HepG2 (cell line): ENCODE measurements at regions not wholly inside any gene's neighbourhood (a gene's known extent, or its start where the extent isn't known, plus 50 kb on each side); places are given as distances from the start of the nearest gene placed in this dataset.
"Not testable (repeated sequence)": the region's sequence is repeated elsewhere in the genome, so short reads cannot be mapped to it uniquely, and the experiment has no call there.

Experiments used
- EP300 ChIP-seq, 3 experiments: sonication (generic) in 1 of 3; formaldehyde crosslinking in 1 of 3; IDR thresholded peaks; 2 replicates each; pipeline versions ENCODE4 v1.5.1 to v1.6.1; 2011 to 2020; ENCODE audit warnings: low read depth in 2 of 3, low read length in 2 of 3, borderline replicate concordance in 1 of 3, improper control_type of control experiment in 1 of 3, mild to moderate bottlenecking in 1 of 3, missing genetic modification reagents in 1 of 3, moderate library complexity in 1 of 3
- GABPB1 ChIP-seq: IDR thresholded peaks from 2 replicates; pipeline ENCODE4 v1.6.1; 2016; ENCODE audit warnings: mild to moderate bottlenecking, missing genetic modification reagents, moderate library complexity, missing compliant biosample characterization
- PHB2 ChIP-seq: fragments of 450-650 bp; IDR thresholded peaks from 2 replicates; pipeline ENCODE4 v1.6.1; 2018; ENCODE audit not compliant: partially characterized antibody
- ZKSCAN1 ChIP-seq: fragments of 150-350 bp; IDR thresholded peaks from 2 replicates; pipeline ENCODE4 v1.6.1; 2014; ENCODE audit warnings: low read length
- ZNF274 ChIP-seq: sonication (generic); formaldehyde crosslinking; IDR thresholded peaks from 2 replicates; pipeline ENCODE4 v1.5.1; 2020; ENCODE audit warnings: mild to moderate bottlenecking, missing genetic modification reagents
- TF ChIP-seq, protein P1 (sequence below): sonication (generic); formaldehyde crosslinking; IDR thresholded peaks from 2 replicates; pipeline ENCODE4 v1.5.0; 2020; ENCODE audit warnings: mild to moderate bottlenecking, missing genetic modification reagents, moderate library complexity
- TF ChIP-seq, protein P2 (sequence below), 2 experiments: sonication (generic) in 1 of 2; formaldehyde crosslinking in 1 of 2; IDR thresholded peaks; 2 replicates each; pipeline versions ENCODE4 v1.4.0 to v1.6.1; 2018 to 2020; ENCODE audit warnings: missing genetic modification reagents in 2 of 2, borderline replicate concordance in 1 of 2, low read depth in 1 of 2, mild to moderate bottlenecking in 1 of 2, missing biosample characterization in 1 of 2

DNA sequence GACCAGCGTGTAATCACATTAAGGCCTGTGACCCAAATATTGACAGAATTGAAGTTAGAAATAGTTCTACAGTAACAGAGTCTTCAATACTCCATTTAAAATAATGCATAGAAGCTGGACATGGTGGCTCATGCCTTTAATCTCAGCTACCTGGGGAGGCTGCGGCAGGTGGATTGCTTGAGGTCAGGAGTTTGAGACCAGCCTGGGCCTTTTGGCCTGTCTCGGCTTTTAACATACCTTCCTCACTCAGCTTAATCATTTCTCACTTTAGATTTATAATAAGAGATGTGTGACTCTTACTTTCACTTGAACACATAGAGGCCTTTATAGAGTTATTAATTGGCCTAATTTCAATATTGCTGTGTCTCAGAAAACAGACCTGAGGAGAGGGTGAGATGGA, 454.9 kb downstream of the SPATA31A1 start:
- TF ChIP-seq ZNF274; GABPB1 (CRISPR knock-in tag); PHB2; EP300 (IDR thresholded peaks at IDR 0.05; ENCODE audit: low read depth in 2 of 2, low read length in 2 of 2); EP300 (CRISPR knock-in tag; IDR thresholded peaks at IDR 0.05; ENCODE audit: borderline replicate concordance); ZKSCAN1: not testable (repeated sequence)
- TF ChIP-seq, protein P1, sequence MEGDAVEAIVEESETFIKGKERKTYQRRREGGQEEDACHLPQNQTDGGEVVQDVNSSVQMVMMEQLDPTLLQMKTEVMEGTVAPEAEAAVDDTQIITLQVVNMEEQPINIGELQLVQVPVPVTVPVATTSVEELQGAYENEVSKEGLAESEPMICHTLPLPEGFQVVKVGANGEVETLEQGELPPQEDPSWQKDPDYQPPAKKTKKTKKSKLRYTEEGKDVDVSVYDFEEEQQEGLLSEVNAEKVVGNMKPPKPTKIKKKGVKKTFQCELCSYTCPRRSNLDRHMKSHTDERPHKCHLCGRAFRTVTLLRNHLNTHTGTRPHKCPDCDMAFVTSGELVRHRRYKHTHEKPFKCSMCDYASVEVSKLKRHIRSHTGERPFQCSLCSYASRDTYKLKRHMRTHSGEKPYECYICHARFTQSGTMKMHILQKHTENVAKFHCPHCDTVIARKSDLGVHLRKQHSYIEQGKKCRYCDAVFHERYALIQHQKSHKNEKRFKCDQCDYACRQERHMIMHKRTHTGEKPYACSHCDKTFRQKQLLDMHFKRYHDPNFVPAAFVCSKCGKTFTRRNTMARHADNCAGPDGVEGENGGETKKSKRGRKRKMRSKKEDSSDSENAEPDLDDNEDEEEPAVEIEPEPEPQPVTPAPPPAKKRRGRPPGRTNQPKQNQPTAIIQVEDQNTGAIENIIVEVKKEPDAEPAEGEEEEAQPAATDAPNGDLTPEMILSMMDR: not testable (repeated sequence)
- TF ChIP-seq, protein P2, sequence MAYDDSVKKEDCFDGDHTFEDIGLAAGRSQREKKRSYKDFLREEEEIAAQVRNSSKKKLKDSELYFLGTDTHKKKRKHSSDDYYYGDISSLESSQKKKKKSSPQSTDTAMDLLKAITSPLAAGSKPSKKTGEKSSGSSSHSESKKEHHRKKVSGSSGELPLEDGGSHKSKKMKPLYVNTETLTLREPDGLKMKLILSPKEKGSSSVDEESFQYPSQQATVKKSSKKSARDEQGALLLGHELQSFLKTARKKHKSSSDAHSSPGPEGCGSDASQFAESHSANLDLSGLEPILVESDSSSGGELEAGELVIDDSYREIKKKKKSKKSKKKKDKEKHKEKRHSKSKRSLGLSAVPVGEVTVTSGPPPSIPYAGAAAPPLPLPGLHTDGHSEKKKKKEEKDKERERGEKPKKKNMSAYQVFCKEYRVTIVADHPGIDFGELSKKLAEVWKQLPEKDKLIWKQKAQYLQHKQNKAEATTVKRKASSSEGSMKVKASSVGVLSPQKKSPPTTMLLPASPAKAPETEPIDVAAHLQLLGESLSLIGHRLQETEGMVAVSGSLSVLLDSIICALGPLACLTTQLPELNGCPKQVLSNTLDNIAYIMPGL (CRISPR knock-in tag; IDR thresholded peaks at IDR 0.05; ENCODE audit: borderline replicate concordance in 1 of 2, low read depth in 1 of 2): not testable (repeated sequence)
